ENCODE measurements at regions not wholly inside any gene's neighbourhood (a gene's known extent, or its start where the extent isn't known, plus 50 kb on each side); places are given as distances from the start of the nearest gene placed in this dataset.

- H3K79me2 ChIP-seq (ENCODE audit: insufficient read depth, low read length), result no peaks in the 10 kb centered on the region
- no peaks in the 10 kb centered on the region for H3K27me3 ChIP-seq (ENCODE audit: low read length)
- no peak overlapping the region for H3K4me3 ChIP-seq (ENCODE audit: insufficient read depth, low read length, poor library complexity, severe bottlenecking)
- H2AFZ ChIP-seq (ENCODE audit: low read depth, low read length, severe bottlenecking), result no peak overlapping the region
- no peaks in the 10 kb centered on the region for H4K20me1 ChIP-seq (ENCODE audit: low read depth, low read length)
- no peaks in the 10 kb centered on the region for H3K9me2 ChIP-seq (replicated peaks; ENCODE audit: insufficient read depth, low read length)
- no peaks in the 10 kb centered on the region for H3K9me3 ChIP-seq (ENCODE audit: insufficient read depth, low read length)
- H3K36me3 ChIP-seq (ENCODE audit: low read length), result no peaks in the 10 kb centered on the region
- no peak for TF ChIP-seq EZH2phosphoT487 (conservative IDR thresholded peaks at IDR 0.05; ENCODE audit: low read length)
- TF ChIP-seq, protein P1, sequence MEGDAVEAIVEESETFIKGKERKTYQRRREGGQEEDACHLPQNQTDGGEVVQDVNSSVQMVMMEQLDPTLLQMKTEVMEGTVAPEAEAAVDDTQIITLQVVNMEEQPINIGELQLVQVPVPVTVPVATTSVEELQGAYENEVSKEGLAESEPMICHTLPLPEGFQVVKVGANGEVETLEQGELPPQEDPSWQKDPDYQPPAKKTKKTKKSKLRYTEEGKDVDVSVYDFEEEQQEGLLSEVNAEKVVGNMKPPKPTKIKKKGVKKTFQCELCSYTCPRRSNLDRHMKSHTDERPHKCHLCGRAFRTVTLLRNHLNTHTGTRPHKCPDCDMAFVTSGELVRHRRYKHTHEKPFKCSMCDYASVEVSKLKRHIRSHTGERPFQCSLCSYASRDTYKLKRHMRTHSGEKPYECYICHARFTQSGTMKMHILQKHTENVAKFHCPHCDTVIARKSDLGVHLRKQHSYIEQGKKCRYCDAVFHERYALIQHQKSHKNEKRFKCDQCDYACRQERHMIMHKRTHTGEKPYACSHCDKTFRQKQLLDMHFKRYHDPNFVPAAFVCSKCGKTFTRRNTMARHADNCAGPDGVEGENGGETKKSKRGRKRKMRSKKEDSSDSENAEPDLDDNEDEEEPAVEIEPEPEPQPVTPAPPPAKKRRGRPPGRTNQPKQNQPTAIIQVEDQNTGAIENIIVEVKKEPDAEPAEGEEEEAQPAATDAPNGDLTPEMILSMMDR (IDR thresholded peaks at IDR 0.05; ENCODE audit: insufficient read depth, low read length, poor library complexity, severe bottlenecking), result no peak
- no peak overlapping the region for H3K4me2 ChIP-seq (ENCODE audit: low read depth, low read length, poor library complexity, severe bottlenecking)
- H3F3A ChIP-seq (ENCODE audit: insufficient read depth), result no peaks in the 10 kb centered on the region
- no peak overlapping the region for H3K9ac ChIP-seq (ENCODE audit: low read length)
- H3K27ac ChIP-seq (ENCODE audit: low read depth, low read length), result no peak overlapping the region
These were observed 668.3 kb upstream of the ZNF385D start for GRCh38 chr3:22419261-22419660.

DNA sequence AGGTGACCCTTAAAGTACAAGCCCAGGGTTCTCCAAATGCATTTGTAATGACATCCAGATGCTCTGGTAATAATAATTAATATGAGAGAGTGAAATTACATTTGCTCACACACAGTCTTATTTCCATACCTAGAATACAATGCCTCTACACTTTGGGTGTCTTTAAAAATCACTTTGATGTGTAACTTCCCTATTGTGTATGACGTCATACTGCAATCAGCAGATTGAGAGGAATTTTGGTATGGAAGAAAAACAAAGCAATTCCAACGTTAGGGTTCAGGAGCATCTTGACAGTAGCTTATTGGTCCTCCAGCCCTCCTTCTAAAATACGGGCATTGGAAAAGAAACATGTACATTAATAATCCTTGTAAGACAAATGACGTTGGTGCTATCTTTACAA is 670.6 kb upstream of the ZNF385D start:
- no peaks in the 10 kb centered on the region for H3F3A ChIP-seq (ENCODE audit: insufficient read depth)
- no peaks in the 10 kb centered on the region for H4K20me1 ChIP-seq (ENCODE audit: low read depth, low read length)
- no peaks in the 10 kb centered on the region for H3K36me3 ChIP-seq (ENCODE audit: low read length)
- no peaks in the 10 kb centered on the region for H3K79me2 ChIP-seq (ENCODE audit: insufficient read depth, low read length)
- H3K4me2 ChIP-seq (ENCODE audit: low read depth, low read length, poor library complexity, severe bottlenecking), result no peak overlapping the region
- H3K4me3 ChIP-seq (ENCODE audit: insufficient read depth, low read length, poor library complexity, severe bottlenecking), result no peak overlapping the region
- H3K9me2 ChIP-seq (replicated peaks; ENCODE audit: insufficient read depth, low read length), result no peaks in the 10 kb centered on the region
- H2AFZ ChIP-seq (ENCODE audit: low read depth, low read length, severe bottlenecking), result no peak overlapping the region
- no peaks in the 10 kb centered on the region for H3K9me3 ChIP-seq (ENCODE audit: insufficient read depth, low read length)
- no peak overlapping the region for H3K27ac ChIP-seq (ENCODE audit: low read depth, low read length)
- TF ChIP-seq EZH2phosphoT487 (conservative IDR thresholded peaks at IDR 0.05; ENCODE audit: low read length), result no peak
- TF ChIP-seq, protein P1 (IDR thresholded peaks at IDR 0.05; ENCODE audit: insufficient read depth, low read length, poor library complexity, severe bottlenecking), result no peak
- no peaks in the 10 kb centered on the region for H3K27me3 ChIP-seq (ENCODE audit: low read length)
- H3K9ac ChIP-seq (ENCODE audit: low read length), result no peak overlapping the region

GRCh38 chr3:22431334-22431733 is 680.3 kb upstream of the ZNF385D start:
- Histone ChIP-seq H3K79me2 (ENCODE audit: insufficient read depth, low read length) (no peaks in the 10 kb centered on the region), H4K20me1 (ENCODE audit: low read depth, low read length) (no peaks in the 10 kb centered on the region), H3F3A (ENCODE audit: insufficient read depth) (no peaks in the 10 kb centered on the region), H3K4me3 (ENCODE audit: insufficient read depth, low read length, poor library complexity, severe bottlenecking) (no peak overlapping the region), H3K27me3 (ENCODE audit: low read length) (no peaks in the 10 kb centered on the region), H3K27ac (ENCODE audit: low read depth, low read length) (no peak overlapping the region), H3K36me3 (ENCODE audit: low read length) (no peaks in the 10 kb centered on the region), H2AFZ (ENCODE audit: low read depth, low read length, severe bottlenecking) (no peak overlapping the region), H3K9me3 (ENCODE audit: insufficient read depth, low read length) (no peaks in the 10 kb centered on the region), H3K9me2 (replicated peaks; ENCODE audit: insufficient read depth, low read length) (no peaks in the 10 kb centered on the region; the same call in 1 of the 2 replicates), H3K4me2 (ENCODE audit: low read depth, low read length, poor library complexity, severe bottlenecking) (no peak overlapping the region), H3K9ac (ENCODE audit: low read length) (no peak overlapping the region)
- TF ChIP-seq EZH2phosphoT487 (conservative IDR thresholded peaks at IDR 0.05; ENCODE audit: low read length), result no peak
- TF ChIP-seq, protein P1 (IDR thresholded peaks at IDR 0.05; ENCODE audit: insufficient read depth, low read length, poor library complexity, severe bottlenecking), result no peak
